ENCODE measurements at regions not wholly inside any gene's neighbourhood (a gene's known extent, or its start where the extent isn't known, plus 50 kb on each side); places are given as distances from the start of the nearest gene placed in this dataset.

- Histone ChIP-seq H3K9me3 (ENCODE audit: control insufficient read depth, low read length) (no peaks in the 10 kb centered on the region), H3K36me3 (ENCODE audit: control insufficient read depth in 1 of 2, insufficient read depth in 2 of 2, low read length in 1 of 2) (no peaks in the 10 kb centered on the region), H3K27ac (ENCODE audit: low read depth in 1 of 2, low read length in 2 of 2) (no peak overlapping the region), H3K27me3 (ENCODE audit: control insufficient read depth in 1 of 2, insufficient read depth in 2 of 2, low read length in 1 of 2) (no peaks in the 10 kb centered on the region), H3K4me1 (ENCODE audit: control insufficient read depth in 1 of 2, insufficient read depth in 2 of 2, low read length in 2 of 2) (no peaks in the 10 kb centered on the region), H3K4me3 (ENCODE audit: low read length in 2 of 2) (no peak overlapping the region)
- ATAC-seq (ENCODE audit: low FRiP score) (no peak), DNase-seq (no peak)
- intact Hi-C loops (cut with DNase I): no loop called here
- WGBS, 2 donors: 51 to 58% methylated on average over 3 of the region's 3 CpGs
Measured at GRCh38 chr18:4908328-4908727, 288.7 kb downstream of the AKAIN1 start.

GRCh38 chr18:4906856-4907255, 290.2 kb downstream of the AKAIN1 start:
- H3K4me1 ChIP-seq (ENCODE audit: control insufficient read depth in 1 of 2, insufficient read depth in 2 of 2, low read length in 2 of 2): no peaks in the 10 kb centered on the region
- intact Hi-C loops (cut with DNase I): no loop called here
- DNase-seq (no peak), ATAC-seq (ENCODE audit: low FRiP score) (no peak)
- no peaks in the 10 kb centered on the region for H3K36me3 ChIP-seq (ENCODE audit: control insufficient read depth in 1 of 2, insufficient read depth in 2 of 2, low read length in 1 of 2)
- H3K27me3 ChIP-seq (ENCODE audit: control insufficient read depth in 1 of 2, insufficient read depth in 2 of 2, low read length in 1 of 2): no peaks in the 10 kb centered on the region
- no peak overlapping the region for H3K27ac ChIP-seq (ENCODE audit: low read depth in 1 of 2, low read length in 2 of 2)
- WGBS, 2 donors: 88 to 90% methylated on average over 3 of the region's 3 CpGs
- H3K9me3 ChIP-seq (ENCODE audit: control insufficient read depth, low read length): no peaks in the 10 kb centered on the region
- no peak overlapping the region for H3K4me3 ChIP-seq (ENCODE audit: low read length in 2 of 2)

GRCh38 chr18:4888251-4889040, 308.6 kb downstream of the AKAIN1 start:
- no peaks in the 10 kb centered on the region for H3K36me3 ChIP-seq (ENCODE audit: control insufficient read depth in 1 of 2, insufficient read depth in 2 of 2, low read length in 1 of 2)
- intact Hi-C loops (cut with DNase I): no loop called here
- ATAC-seq (ENCODE audit: low FRiP score): no peak
- 62 to 66% methylated on average over 6 of the region's 6 CpGs for WGBS, 2 donors
- peaks cover 6% of the 10 kb centered on the region for H3K9me3 ChIP-seq (ENCODE audit: control insufficient read depth, low read length)
- H3K4me1 ChIP-seq (ENCODE audit: control insufficient read depth in 1 of 2, insufficient read depth in 2 of 2, low read length in 2 of 2): no peaks in the 10 kb centered on the region
- H3K27ac ChIP-seq (ENCODE audit: low read depth in 1 of 2, low read length in 2 of 2): no peak overlapping the region
- no peak overlapping the region for H3K4me3 ChIP-seq (ENCODE audit: low read length in 2 of 2)
- no peak for DNase-seq
- no peaks in the 10 kb centered on the region for H3K27me3 ChIP-seq (ENCODE audit: control insufficient read depth in 1 of 2, insufficient read depth in 2 of 2, low read length in 1 of 2)

GRCh38 chr18:4878480-4878879, 318.6 kb downstream of the AKAIN1 start:
- H3K27ac ChIP-seq (ENCODE audit: low read depth in 1 of 2, low read length in 2 of 2): no peak overlapping the region
- ATAC-seq (ENCODE audit: low FRiP score): no peak
- no peaks in the 10 kb centered on the region for H3K9me3 ChIP-seq (ENCODE audit: control insufficient read depth, low read length)
- intact Hi-C loops (cut with DNase I): no loop called here
- H3K4me3 ChIP-seq (ENCODE audit: low read length in 2 of 2): no peak overlapping the region
- H3K4me1 ChIP-seq (ENCODE audit: control insufficient read depth in 1 of 2, insufficient read depth in 2 of 2, low read length in 2 of 2): no peaks in the 10 kb centered on the region
- H3K27me3 ChIP-seq (ENCODE audit: control insufficient read depth in 1 of 2, insufficient read depth in 2 of 2, low read length in 1 of 2): no peaks in the 10 kb centered on the region
- DNase-seq: no peak
- no peaks in the 10 kb centered on the region for H3K36me3 ChIP-seq (ENCODE audit: control insufficient read depth in 1 of 2, insufficient read depth in 2 of 2, low read length in 1 of 2)
- 74 to 80% methylated on average over 4 of the region's 4 CpGs for WGBS, 2 donors

- Histone ChIP-seq H3K27me3 (ENCODE audit: control insufficient read depth in 1 of 2, insufficient read depth in 2 of 2, low read length in 1 of 2) (no peaks in the 10 kb centered on the region), H3K27ac (ENCODE audit: low read depth in 1 of 2, low read length in 2 of 2) (no peak overlapping the region), H3K9me3 (ENCODE audit: control insufficient read depth, low read length) (peaks cover 2% of the 10 kb centered on the region), H3K4me1 (ENCODE audit: control insufficient read depth in 1 of 2, insufficient read depth in 2 of 2, low read length in 2 of 2) (no peaks in the 10 kb centered on the region), H3K4me3 (ENCODE audit: low read length in 2 of 2) (no peak overlapping the region), H3K36me3 (ENCODE audit: control insufficient read depth in 1 of 2, insufficient read depth in 2 of 2, low read length in 1 of 2) (no peaks in the 10 kb centered on the region)
- no peak for DNase-seq
- ATAC-seq (ENCODE audit: low FRiP score): no peak
- intact Hi-C loops (cut with DNase I): no loop called here
Measured at GRCh38 chr18:4871197-4871596, 325.9 kb downstream of the AKAIN1 start.

- 83 to 84% methylated on average over 4 of the region's 4 CpGs for WGBS, 2 donors
- DNase-seq (no peak), ATAC-seq (ENCODE audit: low FRiP score) (no peak)
- Histone ChIP-seq H3K27me3 (ENCODE audit: control insufficient read depth in 1 of 2, insufficient read depth in 2 of 2, low read length in 1 of 2) (no peaks in the 10 kb centered on the region), H3K9me3 (ENCODE audit: control insufficient read depth, low read length) (peaks cover 2% of the 10 kb centered on the region), H3K36me3 (ENCODE audit: control insufficient read depth in 1 of 2, insufficient read depth in 2 of 2, low read length in 1 of 2) (no peaks in the 10 kb centered on the region), H3K27ac (ENCODE audit: low read depth in 1 of 2, low read length in 2 of 2) (no peak overlapping the region), H3K4me1 (ENCODE audit: control insufficient read depth in 1 of 2, insufficient read depth in 2 of 2, low read length in 2 of 2) (peaks cover 0 to 1% of the 10 kb centered on the region in 2 donors), H3K4me3 (ENCODE audit: low read length in 2 of 2) (no peak overlapping the region)
- intact Hi-C loops (cut with DNase I): no loop called here
Measured at GRCh38 chr18:4870177-4870773, 326.8 kb downstream of the AKAIN1 start.

GRCh38 chr18:4869155-4869554, 327.9 kb downstream of the AKAIN1 start:
- H3K27ac ChIP-seq (ENCODE audit: low read depth in 1 of 2, low read length in 2 of 2): no peak overlapping the region

GRCh38 chr18:4858379-4859127, 338.5 kb downstream of the AKAIN1 start:
- ATAC-seq (ENCODE audit: low FRiP score) (no peak), DNase-seq (no peak)
- H3K36me3 ChIP-seq (ENCODE audit: control insufficient read depth in 1 of 2, insufficient read depth in 2 of 2, low read length in 1 of 2): no peaks in the 10 kb centered on the region
- intact Hi-C loops (cut with DNase I): no loop called here
- H3K27me3 ChIP-seq (ENCODE audit: control insufficient read depth in 1 of 2, insufficient read depth in 2 of 2, low read length in 1 of 2): no peaks in the 10 kb centered on the region
- 55 to 59% methylated on average over 3 of the region's 3 CpGs for WGBS, 2 donors
- no peak overlapping the region for H3K27ac ChIP-seq (ENCODE audit: low read depth in 1 of 2, low read length in 2 of 2)
- H3K4me1 ChIP-seq (ENCODE audit: control insufficient read depth in 1 of 2, insufficient read depth in 2 of 2, low read length in 2 of 2): no peaks in the 10 kb centered on the region
- no peaks in the 10 kb centered on the region for H3K9me3 ChIP-seq (ENCODE audit: control insufficient read depth, low read length)
- H3K4me3 ChIP-seq (ENCODE audit: low read length in 2 of 2): no peak overlapping the region

More at GRCh38 chr18:4869155-4869554, 327.9 kb downstream of the AKAIN1 start:
- Histone ChIP-seq H3K4me1 (ENCODE audit: control insufficient read depth in 1 of 2, insufficient read depth in 2 of 2, low read length in 2 of 2) (peaks cover 0 to 1% of the 10 kb centered on the region in 2 donors), H3K27me3 (ENCODE audit: control insufficient read depth in 1 of 2, insufficient read depth in 2 of 2, low read length in 1 of 2) (no peaks in the 10 kb centered on the region), H3K36me3 (ENCODE audit: control insufficient read depth in 1 of 2, insufficient read depth in 2 of 2, low read length in 1 of 2) (no peaks in the 10 kb centered on the region), H3K9me3 (ENCODE audit: control insufficient read depth, low read length) (peaks cover 2% of the 10 kb centered on the region), H3K4me3 (ENCODE audit: low read length in 2 of 2) (no peak overlapping the region)
- ATAC-seq (ENCODE audit: low FRiP score) (no peak), DNase-seq (no peak)
- intact Hi-C loops (cut with DNase I): no loop called here
- WGBS, 2 donors: 46 to 65% methylated on average over 3 of the region's 3 CpGs

Measured in aorta (tissue), 5 donors.